ENCODE measurements at regions not wholly inside any gene's neighbourhood (a gene's known extent, or its start where the extent isn't known, plus 50 kb on each side); places are given as distances from the start of the nearest gene placed in this dataset.

DNA sequence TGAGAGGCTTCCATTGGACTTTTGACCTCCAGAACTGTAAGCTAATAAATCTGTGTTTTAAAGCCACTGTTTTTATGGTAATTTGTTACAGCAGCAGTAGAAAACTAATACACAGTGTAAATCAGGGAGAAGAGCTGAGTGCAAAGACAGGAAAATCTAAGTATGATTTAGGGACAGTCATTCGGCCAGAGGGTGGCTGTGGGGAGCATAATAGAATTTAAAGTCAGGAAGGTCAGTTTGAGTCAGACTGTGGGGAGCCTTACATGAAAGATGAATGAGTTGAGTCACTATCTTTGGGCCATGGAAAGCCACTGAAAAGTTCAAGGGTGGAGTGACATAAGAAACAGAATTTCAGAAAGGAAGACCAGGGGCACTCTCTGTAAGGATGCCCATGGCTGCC lies 52.4 kb upstream of the SSX2IP start:
- TF ChIP-seq, protein P1, sequence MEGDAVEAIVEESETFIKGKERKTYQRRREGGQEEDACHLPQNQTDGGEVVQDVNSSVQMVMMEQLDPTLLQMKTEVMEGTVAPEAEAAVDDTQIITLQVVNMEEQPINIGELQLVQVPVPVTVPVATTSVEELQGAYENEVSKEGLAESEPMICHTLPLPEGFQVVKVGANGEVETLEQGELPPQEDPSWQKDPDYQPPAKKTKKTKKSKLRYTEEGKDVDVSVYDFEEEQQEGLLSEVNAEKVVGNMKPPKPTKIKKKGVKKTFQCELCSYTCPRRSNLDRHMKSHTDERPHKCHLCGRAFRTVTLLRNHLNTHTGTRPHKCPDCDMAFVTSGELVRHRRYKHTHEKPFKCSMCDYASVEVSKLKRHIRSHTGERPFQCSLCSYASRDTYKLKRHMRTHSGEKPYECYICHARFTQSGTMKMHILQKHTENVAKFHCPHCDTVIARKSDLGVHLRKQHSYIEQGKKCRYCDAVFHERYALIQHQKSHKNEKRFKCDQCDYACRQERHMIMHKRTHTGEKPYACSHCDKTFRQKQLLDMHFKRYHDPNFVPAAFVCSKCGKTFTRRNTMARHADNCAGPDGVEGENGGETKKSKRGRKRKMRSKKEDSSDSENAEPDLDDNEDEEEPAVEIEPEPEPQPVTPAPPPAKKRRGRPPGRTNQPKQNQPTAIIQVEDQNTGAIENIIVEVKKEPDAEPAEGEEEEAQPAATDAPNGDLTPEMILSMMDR (conservative IDR thresholded peaks at IDR 0.05), result no peak
- no peak for TF ChIP-seq ZFX (IDR thresholded peaks at IDR 0.05)
- no peak overlapping the region for H3K27ac ChIP-seq

GRCh38 chr1:84740050-84740714 lies 49.9 kb upstream of the SSX2IP start:
- H3K27ac ChIP-seq, result no peak overlapping the region
- TF ChIP-seq ZFX (IDR thresholded peaks at IDR 0.05), result no peak
- TF ChIP-seq, protein P1 (conservative IDR thresholded peaks at IDR 0.05), result no peak

Measured in C4-2B (cell line).